Activated B cell treated with CpG ODN at 0.5 μM for 24 hours (primary cell): ENCODE measurements at regions not wholly inside any gene's neighbourhood (a gene's known extent, or its start where the extent isn't known, plus 50 kb on each side); places are given as distances from the start of the nearest gene placed in this dataset.

Experiments
- ATAC-seq: fragments of 200-7000 bp; cut with Tn5 transposase; one replicate; pipeline ENCODE4 v1.10.0; 2021; ENCODE audit warnings: low read depth, mild to moderate bottlenecking, moderate library complexity
- CTCF ChIA-PET: fragments of 350-600 bp; sonication (Branson Sonifier 250); formaldehyde crosslinking; loops from one replicate; lab custom pipeline; 2021; ENCODE audit warnings: antibody characterized with exemption; lab: Charles Lee
- POLR2A ChIA-PET: fragments of 350-600 bp; sonication (Branson Sonifier 250); formaldehyde crosslinking; loops from one replicate; lab custom pipeline; 2021; ENCODE audit warnings: antibody characterized with exemption; lab: Charles Lee
- DNase-seq: peaks from one replicate; pipeline ENCODE4 v3.0.0; 2022
- H3K27ac Mint-ChIP-seq: one replicate; pipeline ENCODE4 v1.8.0; 2020; ENCODE audit warnings: mixed read lengths
- H3K27me3 Mint-ChIP-seq: one replicate; pipeline ENCODE4 v1.8.0; 2021; ENCODE audit warnings: mixed read lengths
- H3K36me3 Mint-ChIP-seq: one replicate; pipeline ENCODE4 v1.8.0; 2021; ENCODE audit warnings: low read depth, mixed read lengths
- H3K4me1 Mint-ChIP-seq: one replicate; pipeline ENCODE4 v1.8.0; 2021; ENCODE audit warnings: mixed read lengths
- H3K4me3 Mint-ChIP-seq: one replicate; pipeline ENCODE4 v1.8.0; 2020; ENCODE audit warnings: mild to moderate bottlenecking, mixed read lengths
- H3K9me3 Mint-ChIP-seq: one replicate; pipeline ENCODE4 v1.8.0; 2020; ENCODE audit warnings: mixed read lengths
- CTCF ChIP-seq: fragments of 200-600 bp; IDR thresholded peaks from one replicate; pipeline ENCODE4 v1.8.0; 2022; ENCODE audit warnings: antibody characterized with exemption, mild to moderate bottlenecking
- intact Hi-C: fragments of 100-400 bp; cut with micrococcal nuclease; formaldehyde crosslinking; loops from one replicate; pipeline ENCODE4 v1.15.1; 2024

- no peaks in the 10 kb centered on the region for H3K36me3 Mint-ChIP-seq
- ChIA-PET POLR2A (no interaction called here), CTCF (no interaction called here)
- TF ChIP-seq CTCF: no peak
- no peaks in the 10 kb centered on the region for H3K4me1 Mint-ChIP-seq
- H3K27ac Mint-ChIP-seq: no peak overlapping the region
- DNase-seq: no peak
- no peaks in the 10 kb centered on the region for H3K27me3 Mint-ChIP-seq
- H3K9me3 Mint-ChIP-seq: no peaks in the 10 kb centered on the region
- H3K4me3 Mint-ChIP-seq: no peak overlapping the region
- intact Hi-C loops: no loop called here
- ATAC-seq: no peak
Measured at GRCh38 chrX:122475306-122475705, 708.8 kb upstream of the GRIA3 start.

- no peak for TF ChIP-seq CTCF
- Mint-ChIP-seq H3K27ac (no peak overlapping the region), H3K36me3 (no peaks in the 10 kb centered on the region), H3K4me3 (no peak overlapping the region), H3K9me3 (no peaks in the 10 kb centered on the region), H3K27me3 (no peaks in the 10 kb centered on the region), H3K4me1 (no peaks in the 10 kb centered on the region)
- ATAC-seq (no peak), DNase-seq (no peak)
- ChIA-PET CTCF (no interaction called here), POLR2A (no interaction called here)
- intact Hi-C loops: no loop called here
Measured at GRCh38 chrX:122500556-122500955, 683.5 kb upstream of the GRIA3 start.

DNA sequence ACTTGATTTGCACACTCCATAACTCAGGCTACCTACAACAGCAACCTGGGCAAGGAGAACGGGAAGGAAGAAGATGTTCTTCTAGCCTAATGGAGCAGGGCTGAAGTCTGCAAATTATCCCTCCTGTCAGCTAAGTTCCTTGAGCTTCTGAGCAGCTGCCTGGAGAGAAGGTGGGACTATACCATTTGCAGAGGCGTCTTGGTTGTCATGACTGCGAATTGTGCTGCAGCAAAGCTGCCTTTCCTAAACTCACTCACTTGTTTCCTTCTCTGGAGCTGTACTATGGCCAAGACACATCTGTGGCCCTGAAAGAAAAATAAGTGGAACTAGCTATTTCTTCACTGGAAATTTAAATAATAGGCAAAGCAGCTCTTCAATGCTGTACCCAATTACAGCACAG lies 682.4 kb upstream of the GRIA3 start:
- H3K27ac Mint-ChIP-seq: no peak overlapping the region
- intact Hi-C loops: no loop called here
- DNase-seq (no peak), ATAC-seq (no peak)
- H3K27me3 Mint-ChIP-seq: no peaks in the 10 kb centered on the region
- ChIA-PET CTCF (no interaction called here), POLR2A (no interaction called here)
- no peaks in the 10 kb centered on the region for H3K4me1 Mint-ChIP-seq
- no peaks in the 10 kb centered on the region for H3K9me3 Mint-ChIP-seq
- H3K36me3 Mint-ChIP-seq: no peaks in the 10 kb centered on the region
- no peak overlapping the region for H3K4me3 Mint-ChIP-seq
- no peak for TF ChIP-seq CTCF

DNA sequence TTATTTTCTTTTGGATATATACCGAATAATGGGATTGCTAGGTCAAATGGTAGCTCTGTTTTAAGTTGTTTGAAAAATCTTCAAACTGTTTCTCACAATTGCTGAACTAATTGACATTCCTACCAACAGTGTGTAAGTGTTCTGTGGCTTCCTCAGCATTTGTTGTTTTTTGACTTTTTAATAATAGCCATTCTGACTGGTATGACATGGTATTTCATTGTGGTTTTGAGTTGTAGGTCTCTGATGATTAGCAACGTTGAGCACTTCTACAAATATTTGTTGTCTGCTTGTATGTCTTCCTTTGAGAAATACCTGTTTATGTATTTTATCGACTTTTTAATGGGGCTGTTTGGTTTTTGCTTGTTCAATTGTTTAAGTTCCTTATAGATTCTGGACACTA lies 680.1 kb upstream of the GRIA3 start:
- no peak for TF ChIP-seq CTCF
- Mint-ChIP-seq H3K4me1 (no peaks in the 10 kb centered on the region), H3K27ac (no peak overlapping the region), H3K36me3 (no peaks in the 10 kb centered on the region), H3K4me3 (no peak overlapping the region), H3K27me3 (no peaks in the 10 kb centered on the region), H3K9me3 (no peaks in the 10 kb centered on the region)
- POLR2A ChIA-PET: no interaction called here
- ATAC-seq: no peak
- CTCF ChIA-PET: no interaction called here
- intact Hi-C loops: no loop called here
- no peak for DNase-seq

DNA sequence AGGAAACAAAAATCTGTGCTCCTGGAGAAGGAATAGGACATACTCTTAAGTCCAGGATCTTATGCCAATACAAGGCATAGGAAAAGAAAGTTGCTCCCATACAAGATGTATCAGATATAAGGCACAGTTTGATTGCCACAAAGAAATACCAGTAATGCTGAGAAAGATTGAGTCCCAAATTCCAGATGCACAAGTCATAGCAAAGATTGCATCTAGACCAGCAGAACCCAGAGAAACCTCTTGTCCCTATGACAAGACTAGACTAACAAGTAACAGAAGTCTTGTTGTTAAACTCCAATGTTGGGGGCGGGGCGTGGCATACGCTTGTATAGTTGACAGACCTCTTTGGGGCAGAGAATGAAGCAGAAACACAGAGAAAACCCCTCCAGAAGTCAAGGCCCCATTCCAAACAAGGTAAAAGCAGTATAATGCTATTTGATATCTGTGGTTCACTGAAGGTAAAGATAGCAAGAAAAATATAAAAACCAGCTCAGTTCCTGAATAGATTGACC lies 671.5 kb upstream of the GRIA3 start:
- DNase-seq (no peak), ATAC-seq (no peak)
- Mint-ChIP-seq H3K9me3 (no peaks in the 10 kb centered on the region), H3K27ac (no peak overlapping the region), H3K27me3 (no peaks in the 10 kb centered on the region), H3K4me3 (no peak overlapping the region), H3K4me1 (no peaks in the 10 kb centered on the region), H3K36me3 (no peaks in the 10 kb centered on the region)
- no peak for TF ChIP-seq CTCF
- intact Hi-C loops: no loop called here
- ChIA-PET CTCF (no interaction called here), POLR2A (no interaction called here)
